ENCODE measurements at regions not wholly inside any gene's neighbourhood (a gene's known extent, or its start where the extent isn't known, plus 50 kb on each side); places are given as distances from the start of the nearest gene placed in this dataset.

DNA sequence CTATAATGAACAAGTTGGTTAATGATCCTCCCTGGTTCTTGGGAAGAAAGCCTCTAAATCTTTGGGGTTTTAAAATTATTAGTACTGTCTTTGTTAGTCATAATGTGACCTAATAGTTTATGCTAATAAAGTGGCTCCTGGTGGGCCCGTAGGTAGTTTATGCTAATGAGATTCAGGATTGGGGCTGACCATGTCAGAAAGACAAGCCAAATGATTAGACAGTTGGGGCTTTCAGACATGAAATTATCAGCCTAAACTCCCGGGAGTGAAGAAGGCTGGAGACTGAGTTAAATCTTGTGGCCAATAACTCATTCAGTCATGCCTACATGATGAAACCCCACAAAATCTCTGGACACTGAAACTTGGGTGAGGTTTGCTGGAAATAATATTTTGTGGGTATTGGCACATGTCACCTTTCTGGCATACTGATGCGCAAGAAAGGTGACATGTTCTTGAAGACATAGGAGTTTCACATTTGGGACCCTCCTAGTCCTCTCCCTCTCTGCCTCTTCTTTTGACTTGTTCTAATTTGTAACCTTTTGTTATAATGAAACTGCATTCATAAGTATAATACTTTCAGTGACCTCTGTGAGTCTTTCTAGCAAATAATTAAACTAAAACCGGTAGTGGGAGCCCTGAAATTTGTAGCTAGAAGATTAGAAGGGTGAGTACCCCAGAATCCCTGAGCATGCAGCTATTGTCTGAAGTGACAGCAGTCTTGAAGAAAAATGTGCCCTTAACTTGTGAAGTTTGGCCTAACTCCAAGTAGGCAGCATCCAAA is 196.8 kb upstream of the FSTL5 start:
- no peak for TF ChIP-seq FOXA1 (IDR thresholded peaks at IDR 0.05)
- TF ChIP-seq TARDBP (IDR thresholded peaks at IDR 0.05), result no peak
- TF ChIP-seq HDGF (IDR thresholded peaks at IDR 0.05; ENCODE audit: borderline replicate concordance), result no peak
- TF ChIP-seq NFRKB (IDR thresholded peaks at IDR 0.05), result no peak
- TF ChIP-seq SP1 (IDR thresholded peaks at IDR 0.05), result no peak
- TF ChIP-seq, protein P1, sequence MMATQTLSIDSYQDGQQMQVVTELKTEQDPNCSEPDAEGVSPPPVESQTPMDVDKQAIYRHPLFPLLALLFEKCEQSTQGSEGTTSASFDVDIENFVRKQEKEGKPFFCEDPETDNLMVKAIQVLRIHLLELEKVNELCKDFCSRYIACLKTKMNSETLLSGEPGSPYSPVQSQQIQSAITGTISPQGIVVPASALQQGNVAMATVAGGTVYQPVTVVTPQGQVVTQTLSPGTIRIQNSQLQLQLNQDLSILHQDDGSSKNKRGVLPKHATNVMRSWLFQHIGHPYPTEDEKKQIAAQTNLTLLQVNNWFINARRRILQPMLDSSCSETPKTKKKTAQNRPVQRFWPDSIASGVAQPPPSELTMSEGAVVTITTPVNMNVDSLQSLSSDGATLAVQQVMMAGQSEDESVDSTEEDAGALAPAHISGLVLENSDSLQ (IDR thresholded peaks at IDR 0.05), result no peak
- TF ChIP-seq ELF4 (IDR thresholded peaks at IDR 0.05), result no peak
